CD4-positive, alpha-beta T cell (primary cell): ENCODE measurements at regions not wholly inside any gene's neighbourhood (a gene's known extent, or its start where the extent isn't known, plus 50 kb on each side); places are given as distances from the start of the nearest gene placed in this dataset.

Experiments used
- ATAC-seq: fragments of 200-7000 bp; cut with Tn5 transposase; one replicate; pipeline ENCODE4 v1.10.0; 2022; ENCODE audit warnings: mild to moderate bottlenecking; ENCODE audit not compliant: poor library complexity
- CTCF ChIA-PET: fragments of 350-600 bp; sonication (Branson Sonifier 250); formaldehyde crosslinking; loops from one replicate; lab custom pipeline; 2021; ENCODE audit warnings: antibody characterized with exemption, inconsistent platforms; lab: Charles Lee
- POLR2A ChIA-PET: fragments of 350-600 bp; sonication (Branson Sonifier 250); formaldehyde crosslinking; loops from one replicate; lab custom pipeline; 2021; ENCODE audit warnings: antibody characterized with exemption, inconsistent platforms; lab: Charles Lee
- DNase-seq, 14 experiments: peaks; one replicate each; pipeline ENCODE4 v3.0.0-alpha.2; 2013 to 2020; ENCODE audit warnings: mixed read lengths in 2 of 14
- H3K27ac ChIP-seq, 2 donors: one replicate each; pipeline versions ENCODE4 v1.5.1 to v1.7.0; 2013; ENCODE audit warnings: low read length in 2 of 2, low read depth in 1 of 2, mild to moderate bottlenecking in 1 of 2
- H3K27me3 ChIP-seq, 2 experiments: 1 replicate in 1 of 2; 2 replicates in 1 of 2; pipeline versions ENCODE4 v1.6.1 to v1.7.0; 2013; ENCODE audit warnings: low read length in 2 of 2, control low read depth in 1 of 2, mild to moderate bottlenecking in 1 of 2, moderate library complexity in 1 of 2; ENCODE audit not compliant: insufficient read depth in 2 of 2, control insufficient read depth in 1 of 2
- H3K36me3 ChIP-seq: one replicate; pipeline ENCODE4 v1.6.1; 2013; ENCODE audit warnings: low read length, control low read depth; ENCODE audit not compliant: insufficient read depth
- H3K4me1 ChIP-seq: one replicate; pipeline ENCODE4 v1.6.1; 2013; ENCODE audit warnings: low read length, control low read depth; ENCODE audit not compliant: insufficient read depth
- H3K4me3 ChIP-seq: one replicate; pipeline ENCODE4 v1.5.1; 2013; ENCODE audit warnings: mild to moderate bottlenecking, low read length, moderate library complexity
- H3K9me3 ChIP-seq, 2 experiments: 1 replicate in 1 of 2; 2 replicates in 1 of 2; pipeline versions ENCODE4 v1.6.1 to v1.7.0; 2013; ENCODE audit warnings: low read length in 2 of 2, mild to moderate bottlenecking in 2 of 2, control low read depth in 1 of 2, moderate library complexity in 1 of 2; ENCODE audit not compliant: control insufficient read depth in 1 of 2, insufficient read depth in 1 of 2
- H3K27ac Mint-ChIP-seq: one replicate; pipeline ENCODE4 v1.8.0; 2020; ENCODE audit warnings: mixed read lengths
- H3K27me3 Mint-ChIP-seq: one replicate; pipeline ENCODE4 v1.8.0; 2021; ENCODE audit warnings: mixed read lengths
- H3K36me3 Mint-ChIP-seq: one replicate; pipeline ENCODE4 v1.8.0; 2021; ENCODE audit warnings: low read depth, mixed read lengths
- H3K4me1 Mint-ChIP-seq: one replicate; pipeline ENCODE4 v1.8.0; 2021; ENCODE audit warnings: low read depth, mixed read lengths
- H3K4me3 Mint-ChIP-seq: one replicate; pipeline ENCODE4 v1.8.0; 2020; ENCODE audit warnings: mild to moderate bottlenecking, mixed read lengths
- H3K9me3 Mint-ChIP-seq: one replicate; pipeline ENCODE4 v1.8.0; 2020; ENCODE audit warnings: mixed read lengths
- CTCF ChIP-seq: fragments of 200-600 bp; IDR thresholded peaks from one replicate; pipeline ENCODE4 v1.8.0; 2022; ENCODE audit warnings: antibody characterized with exemption, mild to moderate bottlenecking
- intact Hi-C, 2 experiments: fragments of 100-400 bp; cut with DNase I in 1 of 2; cut with micrococcal nuclease in 1 of 2; formaldehyde crosslinking; loops; one replicate each; pipeline versions ENCODE4 v1.15.1 to v1.9.0; 2023 to 2025; cut with DNase I, micrococcal nuclease

- no peaks in the 10 kb centered on the region for H3K9me3 ChIP-seq
- intact Hi-C loops = no loop called here
- DNase-seq = no peak
- Mint-ChIP-seq H3K27ac (no peak overlapping the region), H3K9me3 (no peaks in the 10 kb centered on the region), H3K36me3 (no peaks in the 10 kb centered on the region), H3K4me3 (no peak overlapping the region), H3K4me1 (no peaks in the 10 kb centered on the region), H3K27me3 (no peaks in the 10 kb centered on the region)
- no peak for ATAC-seq
- POLR2A ChIA-PET = no interaction called here
- no peaks in the 10 kb centered on the region for H3K36me3 ChIP-seq
- H3K4me3 ChIP-seq = no peak overlapping the region
- H3K27ac ChIP-seq = no peak overlapping the region
- H3K4me1 ChIP-seq = no peaks in the 10 kb centered on the region
- no peaks in the 10 kb centered on the region for H3K27me3 ChIP-seq
- no peak for TF ChIP-seq CTCF
- CTCF ChIA-PET = interaction anchor here (0.6 kb wide), 1 partner anchor 1036 kb away, joined by 4 read pairs; no protein-coding TSS in a partner anchor
Measured at GRCh38 chr6:146895772-146896061, 296.9 kb downstream of the ADGB start.

DNA sequence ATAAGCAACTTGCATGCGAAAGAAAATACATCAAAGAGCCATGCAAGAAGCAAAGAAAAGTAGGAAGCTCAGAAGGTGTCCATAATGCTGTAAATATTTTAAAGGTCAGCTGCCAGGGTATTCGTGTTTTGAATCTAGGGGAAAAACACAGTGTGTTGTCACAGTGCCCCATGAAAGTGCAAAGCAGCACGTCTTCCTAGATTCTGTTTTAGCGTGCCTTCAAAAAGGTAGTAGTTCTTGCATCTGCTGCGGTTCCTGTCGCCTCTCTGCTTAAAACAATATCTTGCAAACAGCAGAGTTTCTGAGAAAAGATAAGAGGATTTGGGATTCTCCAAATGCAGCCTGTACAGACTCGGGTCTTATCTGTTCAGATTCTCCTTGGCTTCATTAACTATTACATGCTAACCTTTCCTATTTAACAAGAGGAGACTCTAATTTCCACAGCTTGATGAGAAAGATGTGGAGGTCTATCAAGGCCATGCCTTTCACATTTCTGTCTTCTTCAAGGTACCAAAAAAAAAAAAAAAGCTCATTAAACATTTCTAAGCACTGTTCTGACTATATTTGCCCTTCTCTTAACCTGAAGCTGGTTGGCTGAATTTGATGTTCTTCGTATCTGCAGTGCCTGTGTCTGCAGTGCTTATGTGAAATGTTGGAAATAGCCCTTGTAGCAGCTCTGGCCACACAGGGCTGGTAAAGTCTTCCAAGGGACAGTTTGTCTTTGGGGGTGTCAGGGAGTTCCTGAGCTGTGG, 297.5 kb downstream of the ADGB start:
- no peaks in the 10 kb centered on the region for H3K9me3 Mint-ChIP-seq
- no peak overlapping the region for H3K27ac ChIP-seq
- H3K4me3 ChIP-seq = no peak overlapping the region
- H3K27me3 Mint-ChIP-seq = no peaks in the 10 kb centered on the region
- H3K4me1 ChIP-seq = no peaks in the 10 kb centered on the region
- ATAC-seq (no peak), DNase-seq (no peak)
- CTCF ChIA-PET = interaction anchor here (0.6 to 1.1 kb wide), 2 partner anchors 24 to 1036 kb away, joined by 3 to 4 read pairs; no protein-coding TSS in a partner anchor
- no peak for TF ChIP-seq CTCF
- no peaks in the 10 kb centered on the region for H3K9me3 ChIP-seq
- no peaks in the 10 kb centered on the region for H3K4me1 Mint-ChIP-seq
- H3K27me3 ChIP-seq = no peaks in the 10 kb centered on the region
- H3K4me3 Mint-ChIP-seq = no peak overlapping the region
- intact Hi-C loops = no loop called here
- POLR2A ChIA-PET = no interaction called here
- H3K36me3 ChIP-seq = no peaks in the 10 kb centered on the region
- no peak overlapping the region for H3K27ac Mint-ChIP-seq
- H3K36me3 Mint-ChIP-seq = no peaks in the 10 kb centered on the region

- H3K4me3 Mint-ChIP-seq = no peak overlapping the region
- H3K27me3 Mint-ChIP-seq = no peaks in the 10 kb centered on the region
- ChIA-PET POLR2A (no interaction called here), CTCF (interaction anchor here (1.1 kb wide), 1 partner anchor 23 kb away, joined by 3 read pairs; no protein-coding TSS in a partner anchor)
- H3K9me3 Mint-ChIP-seq = no peaks in the 10 kb centered on the region
- TF ChIP-seq CTCF = no peak
- H3K36me3 ChIP-seq = no peaks in the 10 kb centered on the region
- H3K9me3 ChIP-seq = no peaks in the 10 kb centered on the region
- no peak overlapping the region for H3K4me3 ChIP-seq
- ATAC-seq (no peak), DNase-seq (no peak)
- no peaks in the 10 kb centered on the region for H3K4me1 Mint-ChIP-seq
- no peaks in the 10 kb centered on the region for H3K27me3 ChIP-seq
- H3K4me1 ChIP-seq = no peaks in the 10 kb centered on the region
- H3K27ac Mint-ChIP-seq = no peak overlapping the region
- H3K27ac ChIP-seq = no peak overlapping the region
- intact Hi-C loops = no loop called here
- H3K36me3 Mint-ChIP-seq = no peaks in the 10 kb centered on the region
Measured at GRCh38 chr6:146896960-146897701, 298.4 kb downstream of the ADGB start.
